ENCODE measurements at regions not wholly inside any gene's neighbourhood (a gene's known extent, or its start where the extent isn't known, plus 50 kb on each side); places are given as distances from the start of the nearest gene placed in this dataset.
A peak's percentile ranks its signal among the peaks of the same experiment; 100 is the strongest.

DNA sequence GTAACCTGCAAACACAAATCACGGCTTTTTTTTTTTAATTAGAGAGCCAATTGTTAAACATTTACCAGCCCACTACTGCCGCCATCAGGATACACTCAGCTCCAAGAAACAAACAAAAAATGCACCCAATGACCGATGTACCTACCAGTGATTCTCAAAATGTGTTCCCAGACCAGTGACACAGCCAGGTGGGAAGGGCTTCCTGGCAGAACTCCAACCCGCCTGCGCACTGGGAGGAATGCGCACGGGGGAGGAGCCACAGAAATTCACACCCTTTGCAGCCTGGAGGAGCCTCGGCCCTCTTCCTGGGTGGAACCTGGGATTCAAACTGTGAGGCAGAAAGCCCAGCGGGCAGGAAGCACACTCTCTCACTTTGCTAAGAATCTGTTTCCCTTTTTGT lies 255.9 kb downstream of the TBC1D4 start:
- Histone ChIP-seq H3K4me3 (ENCODE audit: low read depth in 2 of 2, low read length in 1 of 2) (no peak overlapping the region), H3K27ac (ENCODE audit: low read depth in 2 of 2, low read length in 1 of 2) (peak overlapping the region; percentile 53 to 68; a peak in 3 of 4 replicates), H3K4me2 (peak overlapping the region; percentile 45; the same call in 1 of the 2 replicates), H3K79me2 (ENCODE audit: insufficient read depth) (no peaks in the 10 kb centered on the region), H3K9me3 (no peaks in the 10 kb centered on the region), H3F3A (replicated peaks; ENCODE audit: insufficient read depth) (peaks cover 15% of the 10 kb centered on the region), H3K9me2 (no peaks in the 10 kb centered on the region), H4K20me1 (ENCODE audit: insufficient read depth) (no peaks in the 10 kb centered on the region), H3K27me3 (ENCODE audit: insufficient read depth) (no peaks in the 10 kb centered on the region; the same call in 1 of the 2 replicates), H3K4me1 (ENCODE audit: control insufficient read depth in 1 of 2, insufficient read depth in 2 of 2, low read depth in 1 of 2, low read length in 1 of 2) (peaks cover 3 to 7% of the 10 kb centered on the region in 2 experiments; a peak in 2 of 4 replicates), H3K9ac (no peak overlapping the region), H3K36me3 (replicated peaks in 1 of 2; ENCODE audit: control insufficient read depth in 1 of 2, insufficient read depth in 2 of 2, low read length in 1 of 2) (no peaks in the 10 kb centered on the region), H2AFZ (ENCODE audit: low read depth) (no peak overlapping the region)
- POLR2A ChIA-PET = no interaction called here
- 90% methylated on average over 8 of the region's 9 CpGs for WGBS (ENCODE audit: low lambda C conversion rate)
- CTCF ChIA-PET = interaction anchor here (0.8 to 0.9 kb wide), 2 partner anchors 919 to 1471 kb away, joined by 3 read pairs; no protein-coding TSS in a partner anchor
- no peak for TF ChIP-seq YY1 (IDR thresholded peaks at IDR 0.05; ENCODE audit: low read depth)
- TF ChIP-seq CTCF (IDR thresholded peaks at IDR 0.05) = 0 out of 2 replicates have a peak, but pooled peaks have one; percentile 14
- no peak for DNase-seq

DNA sequence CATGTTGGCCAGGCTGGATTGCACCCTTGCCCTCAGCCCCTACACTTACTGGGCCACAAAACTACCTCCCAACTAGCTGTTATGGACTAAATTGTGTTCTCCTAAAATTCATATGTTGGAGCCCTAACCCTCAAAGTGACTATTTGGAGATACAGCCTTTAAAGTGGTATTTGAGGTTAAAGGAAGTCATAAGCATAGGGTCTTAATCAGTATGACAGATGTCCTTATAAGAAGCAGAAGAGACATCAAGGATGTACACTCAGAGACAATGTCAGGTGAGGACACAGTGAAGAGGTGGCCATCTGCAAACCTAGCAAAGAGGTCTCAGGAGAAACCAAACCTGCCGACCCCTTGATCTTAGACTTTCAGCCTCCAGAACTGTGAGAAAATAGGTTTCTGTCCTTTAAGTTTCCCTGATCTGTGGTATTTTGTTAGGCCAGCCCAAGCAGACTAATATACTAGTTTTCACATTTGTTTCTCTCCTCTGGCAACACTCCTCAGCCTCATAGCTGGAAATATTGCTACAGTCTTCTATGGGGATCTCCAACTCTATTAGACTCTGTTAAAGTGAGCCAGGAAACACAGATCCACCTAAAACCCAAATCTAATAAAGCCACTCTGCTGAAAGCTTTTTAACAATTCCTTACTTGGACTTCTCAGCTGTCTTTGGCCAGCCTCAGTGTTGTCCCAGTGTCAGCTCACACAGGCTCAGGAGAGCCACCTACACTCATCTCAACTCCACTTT lies 256.5 kb downstream of the TBC1D4 start:
- H3K27ac ChIP-seq (ENCODE audit: low read depth in 2 of 2, low read length in 1 of 2) = no peak overlapping the region
- TF ChIP-seq JUND (IDR thresholded peaks at IDR 0.05) (no peak), ELF1 (IDR thresholded peaks at IDR 0.05) (no peak), NRF1 (IDR thresholded peaks at IDR 0.05; ENCODE audit: low read depth, low read length) (no peak), MXI1 (IDR thresholded peaks at IDR 0.05; ENCODE audit: low read depth, low read length) (no peak), CHD2 (IDR thresholded peaks at IDR 0.05; ENCODE audit: low read length, partially characterized antibody) (no peak), FOXJ3 (CRISPR knock-in tag; IDR thresholded peaks at IDR 0.05) (no peak), RCOR1 (IDR thresholded peaks at IDR 0.05; ENCODE audit: low read length) (no peak), YY1 (IDR thresholded peaks at IDR 0.05; ENCODE audit: low read depth) (no peak), IRF3 (IDR thresholded peaks at IDR 0.05; ENCODE audit: low read depth, low read length) (no peak)
- TF ChIP-seq, protein P1, sequence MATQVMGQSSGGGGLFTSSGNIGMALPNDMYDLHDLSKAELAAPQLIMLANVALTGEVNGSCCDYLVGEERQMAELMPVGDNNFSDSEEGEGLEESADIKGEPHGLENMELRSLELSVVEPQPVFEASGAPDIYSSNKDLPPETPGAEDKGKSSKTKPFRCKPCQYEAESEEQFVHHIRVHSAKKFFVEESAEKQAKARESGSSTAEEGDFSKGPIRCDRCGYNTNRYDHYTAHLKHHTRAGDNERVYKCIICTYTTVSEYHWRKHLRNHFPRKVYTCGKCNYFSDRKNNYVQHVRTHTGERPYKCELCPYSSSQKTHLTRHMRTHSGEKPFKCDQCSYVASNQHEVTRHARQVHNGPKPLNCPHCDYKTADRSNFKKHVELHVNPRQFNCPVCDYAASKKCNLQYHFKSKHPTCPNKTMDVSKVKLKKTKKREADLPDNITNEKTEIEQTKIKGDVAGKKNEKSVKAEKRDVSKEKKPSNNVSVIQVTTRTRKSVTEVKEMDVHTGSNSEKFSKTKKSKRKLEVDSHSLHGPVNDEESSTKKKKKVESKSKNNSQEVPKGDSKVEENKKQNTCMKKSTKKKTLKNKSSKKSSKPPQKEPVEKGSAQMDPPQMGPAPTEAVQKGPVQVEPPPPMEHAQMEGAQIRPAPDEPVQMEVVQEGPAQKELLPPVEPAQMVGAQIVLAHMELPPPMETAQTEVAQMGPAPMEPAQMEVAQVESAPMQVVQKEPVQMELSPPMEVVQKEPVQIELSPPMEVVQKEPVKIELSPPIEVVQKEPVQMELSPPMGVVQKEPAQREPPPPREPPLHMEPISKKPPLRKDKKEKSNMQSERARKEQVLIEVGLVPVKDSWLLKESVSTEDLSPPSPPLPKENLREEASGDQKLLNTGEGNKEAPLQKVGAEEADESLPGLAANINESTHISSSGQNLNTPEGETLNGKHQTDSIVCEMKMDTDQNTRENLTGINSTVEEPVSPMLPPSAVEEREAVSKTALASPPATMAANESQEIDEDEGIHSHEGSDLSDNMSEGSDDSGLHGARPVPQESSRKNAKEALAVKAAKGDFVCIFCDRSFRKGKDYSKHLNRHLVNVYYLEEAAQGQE (IDR thresholded peaks at IDR 0.05; ENCODE audit: low read depth, low read length) = no peak
- H2AFZ ChIP-seq (ENCODE audit: low read depth) = no peak overlapping the region
- no peaks in the 10 kb centered on the region for H3K9me2 ChIP-seq
- H3K36me3 ChIP-seq (replicated peaks in 1 of 2; ENCODE audit: control insufficient read depth in 1 of 2, insufficient read depth in 2 of 2, low read length in 1 of 2) = no peaks in the 10 kb centered on the region
- ChIA-PET POLR2A (no interaction called here), CTCF (interaction anchor here (0.8 to 1.9 kb wide), 2 partner anchors 939 to 1470 kb away, joined by 3 to 7 read pairs; no protein-coding TSS in a partner anchor)
- H4K20me1 ChIP-seq (ENCODE audit: insufficient read depth) = no peaks in the 10 kb centered on the region
- WGBS (ENCODE audit: low lambda C conversion rate) = 100% methylated on average over 1 of the region's 1 CpG
- no peaks in the 10 kb centered on the region for H3K9me3 ChIP-seq
- H3K79me2 ChIP-seq (ENCODE audit: insufficient read depth) = no peaks in the 10 kb centered on the region
- no peak overlapping the region for H3K4me3 ChIP-seq (ENCODE audit: low read depth in 2 of 2, low read length in 1 of 2)
- H3K4me2 ChIP-seq = no peak overlapping the region
- peaks cover 15% of the 10 kb centered on the region for H3F3A ChIP-seq (replicated peaks; ENCODE audit: insufficient read depth)
- DNase-seq = no peak
- H3K9ac ChIP-seq = no peak overlapping the region
- peaks cover 3 to 7% of the 10 kb centered on the region in 2 experiments; a peak in 2 of 4 replicates for H3K4me1 ChIP-seq (ENCODE audit: control insufficient read depth in 1 of 2, insufficient read depth in 2 of 2, low read depth in 1 of 2, low read length in 1 of 2)
- no peaks in the 10 kb centered on the region; the same call in 1 of the 2 replicates for H3K27me3 ChIP-seq (ENCODE audit: insufficient read depth)
